Peyer's patch (tissue), 4 donors: ENCODE measurements at regions not wholly inside any gene's neighbourhood (a gene's known extent, or its start where the extent isn't known, plus 50 kb on each side); places are given as distances from the start of the nearest gene placed in this dataset.
A peak's percentile ranks its signal among the peaks of the same experiment; 100 is the strongest.

Source experiments
- DNase-seq, 3 donors: peaks; one replicate each; pipeline ENCODE4 v3.0.0-alpha.2; 2017 to 2019
- H3K27ac ChIP-seq, 4 donors: fragments of 200-600 bp; sonication (generic); one replicate each; pipeline ENCODE4 v1.5.1; 2016 to 2019
- H3K27me3 ChIP-seq, 2 donors: fragments of 200-600 bp; sonication (generic); one replicate each; pipeline ENCODE4 v1.5.1; 2019
- H3K36me3 ChIP-seq, 3 donors: fragments of 200-600 bp; sonication (generic); one replicate each; pipeline ENCODE4 v1.5.1; 2016 to 2019
- H3K4me1 ChIP-seq, 4 donors: fragments of 200-600 bp; sonication (generic); one replicate each; pipeline ENCODE4 v1.5.1; 2016 to 2019
- H3K4me3 ChIP-seq, 4 donors: fragments of 200-600 bp; sonication (generic); 1 replicate in 3 of 4; 2 replicates in 1 of 4; pipeline ENCODE4 v1.5.1; 2016 to 2019; ENCODE audit warnings: mild to moderate bottlenecking in 1 of 4
- H3K9me3 ChIP-seq, 4 donors: fragments of 200-600 bp; sonication (generic); one replicate each; pipeline ENCODE4 v1.5.1; 2016 to 2019; ENCODE audit warnings: mild to moderate bottlenecking in 1 of 4
- CTCF ChIP-seq, 6 experiments: fragments of 450-650 bp in 4 of 6; fragments of 200-600 bp in 2 of 6; sonication (generic) in 1 of 6; IDR thresholded peaks; one replicate each; pipeline ENCODE4 v1.5.1; 2017 to 2019; ENCODE audit warnings: antibody characterized with exemption in 6 of 6, mild to moderate bottlenecking in 3 of 6, moderate library complexity in 1 of 6
- POLR2A ChIP-seq, 2 donors: fragments of 450-650 bp; IDR thresholded peaks; one replicate each; pipeline ENCODE4 v1.5.1; 2017; ENCODE audit warnings: antibody characterized with exemption in 2 of 2, mild to moderate bottlenecking in 2 of 2, moderate library complexity in 2 of 2

GRCh38 chr17:77381185-77381700 is 240.5 kb downstream of the SEC14L1 start:
- H3K9me3 ChIP-seq: no peaks in the 10 kb centered on the region
- H3K27me3 ChIP-seq: no peaks in the 10 kb centered on the region
- no peak for DNase-seq
- H3K4me1 ChIP-seq: peaks cover 6 to 95% (median 46%) of the 10 kb centered on the region in 4 donors
- no peaks in the 10 kb centered on the region for H3K36me3 ChIP-seq
- peak overlapping the region in 2 of 4 donors; percentile 49 to 83 for H3K27ac ChIP-seq
- no peak overlapping the region for H3K4me3 ChIP-seq
- TF ChIP-seq CTCF (IDR thresholded peaks at IDR 0.05) (no peak), POLR2A (IDR thresholded peaks at IDR 0.05) (no peak)

GRCh38 chr17:77381731-77382130 is 241.0 kb downstream of the SEC14L1 start:
- TF ChIP-seq CTCF (IDR thresholded peaks at IDR 0.05): no peak
- no peak for TF ChIP-seq POLR2A (IDR thresholded peaks at IDR 0.05)
- Histone ChIP-seq H3K9me3 (no peaks in the 10 kb centered on the region), H3K4me1 (peaks cover 6 to 95% (median 45%) of the 10 kb centered on the region in 4 donors), H3K27me3 (no peaks in the 10 kb centered on the region), H3K4me3 (no peak overlapping the region), H3K36me3 (no peaks in the 10 kb centered on the region), H3K27ac (peak overlapping the region in 2 of 4 donors; percentile 74 to 83)
- no peak for DNase-seq

GRCh38 chr17:77382356-77382911 is 241.7 kb downstream of the SEC14L1 start:
- Histone ChIP-seq H3K4me3 (no peak overlapping the region), H3K27ac (peak overlapping the region; percentile 32 to 83 (median 61)), H3K9me3 (no peaks in the 10 kb centered on the region), H3K36me3 (no peaks in the 10 kb centered on the region), H3K27me3 (no peaks in the 10 kb centered on the region), H3K4me1 (peaks cover 6 to 94% (median 45%) of the 10 kb centered on the region in 4 donors)
- TF ChIP-seq POLR2A (IDR thresholded peaks at IDR 0.05) (no peak), CTCF (IDR thresholded peaks at IDR 0.05) (no peak)
- DNase-seq: peak in 2 of 3 donors; percentile 47 to 71

- no peak for TF ChIP-seq CTCF (IDR thresholded peaks at IDR 0.05)
- TF ChIP-seq POLR2A (IDR thresholded peaks at IDR 0.05): no peak
- no peaks in the 10 kb centered on the region for H3K27me3 ChIP-seq
- no peaks in the 10 kb centered on the region for H3K9me3 ChIP-seq
- H3K27ac ChIP-seq: peak overlapping the region; percentile 32 to 83 (median 68)
- DNase-seq: no peak
- H3K4me3 ChIP-seq: no peak overlapping the region
- peaks cover 6 to 94% (median 47%) of the 10 kb centered on the region in 4 donors for H3K4me1 ChIP-seq
- no peaks in the 10 kb centered on the region for H3K36me3 ChIP-seq
Observed at GRCh38 chr17:77382966-77383612, 242.3 kb downstream of the SEC14L1 start.

GRCh38 chr17:77383613-77384608 is 243.1 kb downstream of the SEC14L1 start:
- Histone ChIP-seq H3K27me3 (no peaks in the 10 kb centered on the region), H3K4me3 (no peak overlapping the region), H3K4me1 (peaks cover 7 to 94% (median 52%) of the 10 kb centered on the region in 4 donors), H3K9me3 (no peaks in the 10 kb centered on the region), H3K36me3 (no peaks in the 10 kb centered on the region), H3K27ac (peak overlapping the region; percentile 49 to 83 (median 68))
- TF ChIP-seq CTCF (IDR thresholded peaks at IDR 0.05): no peak
- DNase-seq: no peak
